HUES64 (cell line): ENCODE measurements at regions not wholly inside any gene's neighbourhood (a gene's known extent, or its start where the extent isn't known, plus 50 kb on each side); places are given as distances from the start of the nearest gene placed in this dataset.

ENCODE experiments used
- H3K27ac ChIP-seq: 2 replicates; pipeline ENCODE4 v1.7.0; 2013; ENCODE audit warnings: low read depth, low read length, inconsistent platforms
- H3K27me3 ChIP-seq: 2 replicates; pipeline ENCODE4 v1.6.1; 2013; ENCODE audit warnings: mild to moderate bottlenecking, low read length; ENCODE audit not compliant: insufficient read depth
- H3K36me3 ChIP-seq: 2 replicates; pipeline ENCODE4 v1.6.1; 2013; ENCODE audit warnings: mild to moderate bottlenecking, low read length; ENCODE audit not compliant: insufficient read depth
- H3K4me1 ChIP-seq: 2 replicates; pipeline ENCODE4 v1.6.1; 2013; ENCODE audit warnings: mild to moderate bottlenecking, low read length, moderate library complexity; ENCODE audit not compliant: insufficient read depth
- H3K4me3 ChIP-seq: 2 replicates; pipeline ENCODE4 v1.5.1; 2013; ENCODE audit warnings: mild to moderate bottlenecking, low read length, moderate library complexity
- H3K9ac ChIP-seq: 2 replicates; pipeline ENCODE4 v1.6.1; 2013; ENCODE audit warnings: mild to moderate bottlenecking, low read depth, low read length
- H3K9me3 ChIP-seq: 2 replicates; pipeline ENCODE4 v1.6.1; 2013; ENCODE audit warnings: low read depth, low read length; ENCODE audit not compliant: insufficient read depth
- WGBS: fragments of 150-250, 120-280 bp; methylation state at CpG from one replicate; pipeline ENCODE4 v1.1.7; 2013; ENCODE audit warnings: missing lambda C conversion rate; 5-methylcytosine and 5-hydroxymethylcytosine counted together

DNA sequence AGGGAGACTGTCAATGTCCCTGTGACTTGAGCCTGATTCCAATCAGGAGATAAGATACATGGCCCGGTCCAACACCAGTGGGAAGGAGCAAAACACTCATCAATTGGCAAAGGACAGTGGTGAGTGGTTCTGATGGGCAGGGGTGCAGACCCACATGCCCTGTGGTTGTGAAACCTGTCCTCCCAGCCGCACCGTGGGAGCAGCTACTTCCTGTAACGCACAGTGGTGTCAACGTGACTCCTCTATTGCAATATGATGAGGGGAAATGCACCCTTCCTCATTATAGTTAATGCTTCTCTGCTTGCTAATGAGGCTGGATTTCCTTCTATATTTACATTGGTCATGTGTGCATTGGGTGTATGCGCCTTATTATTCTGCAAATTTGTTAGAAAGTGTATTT is 223.0 kb downstream of the IRX1 start:
- H3K27ac ChIP-seq = no peak overlapping the region
- 96% methylated on average over 6 of the region's 6 CpGs for WGBS
- no peak overlapping the region for H3K9ac ChIP-seq
- H3K27me3 ChIP-seq = no peaks in the 10 kb centered on the region
- H3K9me3 ChIP-seq = no peaks in the 10 kb centered on the region
- H3K36me3 ChIP-seq = no peaks in the 10 kb centered on the region
- no peaks in the 10 kb centered on the region for H3K4me1 ChIP-seq
- H3K4me3 ChIP-seq = no peak overlapping the region

GRCh38 chr5:3825531-3826451 is 230.2 kb downstream of the IRX1 start:
- Histone ChIP-seq H3K4me3 (no peak overlapping the region), H3K27ac (no peak overlapping the region), H3K9me3 (no peaks in the 10 kb centered on the region), H3K27me3 (no peaks in the 10 kb centered on the region), H3K9ac (no peak overlapping the region), H3K36me3 (no peaks in the 10 kb centered on the region), H3K4me1 (no peaks in the 10 kb centered on the region)
- 84% methylated on average over 12 of the region's 12 CpGs for WGBS

GRCh38 chr5:3827624-3828023 is 232.0 kb downstream of the IRX1 start:
- no peaks in the 10 kb centered on the region for H3K4me1 ChIP-seq
- no peak overlapping the region for H3K9ac ChIP-seq
- H3K36me3 ChIP-seq = no peaks in the 10 kb centered on the region
- no peak overlapping the region for H3K4me3 ChIP-seq
- H3K27ac ChIP-seq = no peak overlapping the region
- no peaks in the 10 kb centered on the region for H3K27me3 ChIP-seq
- 85% methylated on average over 8 of the region's 8 CpGs for WGBS
- H3K9me3 ChIP-seq = no peaks in the 10 kb centered on the region

DNA sequence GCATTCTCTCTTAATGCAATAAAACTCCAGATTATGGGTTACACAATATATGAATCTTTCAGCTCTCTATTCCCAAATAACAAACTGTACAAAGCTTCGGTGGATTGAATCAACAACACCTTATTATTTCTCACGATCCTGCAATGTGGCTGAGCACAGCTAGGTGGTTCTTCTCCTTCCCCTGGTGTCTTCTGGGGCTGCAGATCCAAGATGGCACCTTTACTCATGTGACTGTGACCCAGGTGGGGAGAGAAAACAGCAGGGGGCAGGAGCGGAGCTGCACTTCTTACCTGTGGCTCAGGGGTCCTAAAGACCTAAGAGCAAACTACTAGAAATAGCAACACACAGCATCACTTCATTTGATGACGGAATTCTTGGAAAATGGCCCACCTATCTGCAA is 233.1 kb downstream of the IRX1 start:
- Histone ChIP-seq H3K27me3 (no peaks in the 10 kb centered on the region), H3K9ac (no peak overlapping the region), H3K27ac (no peak overlapping the region), H3K36me3 (no peaks in the 10 kb centered on the region), H3K4me3 (no peak overlapping the region), H3K4me1 (no peaks in the 10 kb centered on the region), H3K9me3 (no peaks in the 10 kb centered on the region)
- WGBS = 92% methylated on average over 4 of the region's 4 CpGs

- no peaks in the 10 kb centered on the region for H3K4me1 ChIP-seq
- H3K4me3 ChIP-seq = no peak overlapping the region
- H3K27ac ChIP-seq = no peak overlapping the region
- WGBS = 94% methylated on average over 3 of the region's 3 CpGs
- no peaks in the 10 kb centered on the region for H3K27me3 ChIP-seq
- no peak overlapping the region for H3K9ac ChIP-seq
- H3K36me3 ChIP-seq = no peaks in the 10 kb centered on the region
- H3K9me3 ChIP-seq = no peaks in the 10 kb centered on the region
Observed at GRCh38 chr5:3833566-3833965, 237.9 kb downstream of the IRX1 start.

DNA sequence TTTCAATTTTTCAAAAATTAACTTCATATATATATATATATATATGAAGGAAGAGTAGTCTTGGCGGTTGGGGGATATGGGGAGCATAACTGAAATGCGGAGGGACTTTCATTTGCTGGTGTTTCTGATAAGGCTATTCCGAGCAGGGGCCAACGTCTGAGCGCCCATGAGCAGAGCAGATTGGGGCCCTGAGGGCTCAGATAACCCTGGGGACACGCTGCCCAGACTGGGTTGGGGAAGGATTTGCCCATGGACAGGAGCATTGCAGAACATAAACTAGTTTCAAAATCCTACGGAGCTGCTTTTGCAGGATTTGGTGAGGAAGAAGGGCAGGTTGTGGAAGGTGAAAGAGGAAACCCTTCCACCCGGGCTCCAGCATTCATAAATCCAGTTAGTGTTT is 240.2 kb downstream of the IRX1 start:
- WGBS = 97% methylated on average over 8 of the region's 8 CpGs

GRCh38 chr5:3836528-3836927 is 240.9 kb downstream of the IRX1 start:
- no peak overlapping the region for H3K4me3 ChIP-seq
- H3K9me3 ChIP-seq = no peaks in the 10 kb centered on the region
- H3K36me3 ChIP-seq = no peaks in the 10 kb centered on the region
- 100% methylated on average over 2 of the region's 2 CpGs for WGBS
- H3K4me1 ChIP-seq = no peaks in the 10 kb centered on the region
- H3K9ac ChIP-seq = no peak overlapping the region
- no peak overlapping the region for H3K27ac ChIP-seq
- no peaks in the 10 kb centered on the region for H3K27me3 ChIP-seq

More for the DNA sequence above, 240.2 kb downstream of the IRX1 start:
- Histone ChIP-seq H3K27me3 (no peaks in the 10 kb centered on the region), H3K9me3 (no peaks in the 10 kb centered on the region), H3K36me3 (no peaks in the 10 kb centered on the region), H3K27ac (no peak overlapping the region), H3K4me3 (no peak overlapping the region), H3K9ac (no peak overlapping the region), H3K4me1 (no peaks in the 10 kb centered on the region)

DNA sequence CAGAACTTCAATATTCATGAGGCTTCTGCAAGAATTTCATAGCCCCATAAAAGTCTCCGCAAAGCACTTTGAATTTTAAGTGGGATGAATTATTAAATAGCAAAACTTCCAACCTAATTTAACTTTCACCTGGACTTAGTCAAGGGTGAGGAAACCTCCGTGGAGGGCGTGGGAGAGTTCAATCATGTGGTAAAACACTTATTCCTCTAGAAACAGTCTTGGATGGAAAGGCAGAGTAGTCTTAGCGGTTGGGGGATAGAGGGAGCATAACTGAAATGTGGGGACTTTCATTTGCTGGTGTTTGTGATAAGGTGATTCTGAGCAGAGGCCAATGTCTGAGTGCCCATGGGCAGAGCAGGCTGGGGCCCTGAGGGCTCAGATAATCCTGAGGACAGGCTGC is 241.9 kb downstream of the IRX1 start:
- H3K9ac ChIP-seq = no peak overlapping the region
- H3K4me1 ChIP-seq = no peaks in the 10 kb centered on the region
- no peaks in the 10 kb centered on the region for H3K27me3 ChIP-seq
- H3K27ac ChIP-seq = no peak overlapping the region
- H3K4me3 ChIP-seq = no peak overlapping the region
- H3K36me3 ChIP-seq = no peaks in the 10 kb centered on the region
- H3K9me3 ChIP-seq = no peaks in the 10 kb centered on the region
- 96% methylated on average over 3 of the region's 4 CpGs for WGBS

DNA sequence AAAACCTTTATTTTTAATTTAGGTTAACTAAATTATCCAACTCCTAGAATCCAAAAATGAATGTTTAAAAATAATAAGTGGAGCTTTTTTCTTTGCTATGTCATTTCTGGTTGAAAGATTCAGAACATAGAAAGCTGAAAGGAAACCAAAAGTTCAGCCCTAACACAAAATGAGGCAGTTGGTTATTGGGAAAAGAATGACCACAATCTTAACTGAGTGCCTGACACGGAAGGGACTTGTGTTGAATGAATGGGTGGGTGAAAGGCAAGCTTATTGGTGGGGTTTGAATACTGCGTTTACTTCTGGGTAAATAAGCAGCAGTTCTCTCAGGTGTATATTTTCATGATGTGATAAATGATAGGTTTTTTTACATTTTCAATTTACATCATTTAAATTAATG is 243.5 kb downstream of the IRX1 start:
- Histone ChIP-seq H3K27ac (no peak overlapping the region), H3K9ac (no peak overlapping the region), H3K27me3 (no peaks in the 10 kb centered on the region), H3K36me3 (no peaks in the 10 kb centered on the region), H3K4me3 (no peak overlapping the region), H3K9me3 (no peaks in the 10 kb centered on the region), H3K4me1 (peaks cover 5% of the 10 kb centered on the region; the same call in 1 of the 2 replicates)
- WGBS = 96% methylated on average over 2 of the region's 2 CpGs

GRCh38 chr5:3842591-3842990 is 247.0 kb downstream of the IRX1 start:
- WGBS = 91% methylated on average over 6 of the region's 6 CpGs
- Histone ChIP-seq H3K36me3 (no peaks in the 10 kb centered on the region), H3K9me3 (0 out of 2 replicates have a peak, but pooled peaks cover 6% of the 10 kb centered on the region), H3K27ac (no peak overlapping the region), H3K9ac (no peak overlapping the region), H3K27me3 (no peaks in the 10 kb centered on the region), H3K4me3 (no peak overlapping the region), H3K4me1 (peaks cover 5% of the 10 kb centered on the region; the same call in 1 of the 2 replicates)

GRCh38 chr5:3843706-3844105 is 248.1 kb downstream of the IRX1 start:
- Histone ChIP-seq H3K9me3 (0 out of 2 replicates have a peak, but pooled peaks cover 6% of the 10 kb centered on the region), H3K9ac (no peak overlapping the region), H3K27ac (no peak overlapping the region), H3K27me3 (no peaks in the 10 kb centered on the region), H3K36me3 (no peaks in the 10 kb centered on the region), H3K4me3 (no peak overlapping the region), H3K4me1 (peaks cover 5% of the 10 kb centered on the region; the same call in 1 of the 2 replicates)
- WGBS = 68% methylated on average over 6 of the region's 6 CpGs
